Liver (tissue), 8 donors: ENCODE measurements at regions not wholly inside any gene's neighbourhood (a gene's known extent, or its start where the extent isn't known, plus 50 kb on each side); places are given as distances from the start of the nearest gene placed in this dataset.

Experiments
- DNase-seq: peaks from one replicate; pipeline ENCODE4 v3.0.0-alpha.2; 2017; ENCODE audit warnings: low spot score
- H3K27ac ChIP-seq, 2 donors: one replicate each; pipeline ENCODE4 v1.7.0; 2013; ENCODE audit warnings: inconsistent platforms in 2 of 2, low read length in 2 of 2, control low read depth in 1 of 2, low read depth in 1 of 2, mild to moderate bottlenecking in 1 of 2
- H3K27me3 ChIP-seq, 4 donors: one replicate each; pipeline versions ENCODE4 v1.6.1 to v1.7.0; 2013; ENCODE audit warnings: low read length in 3 of 4, inconsistent platforms in 1 of 4, mild to moderate bottlenecking in 1 of 4, moderate library complexity in 1 of 4; ENCODE audit not compliant: control insufficient read depth in 4 of 4, insufficient read depth in 4 of 4
- H3K36me3 ChIP-seq, 4 donors: one replicate each; pipeline versions ENCODE4 v1.6.1 to v1.7.0; 2013; ENCODE audit warnings: low read length in 3 of 4, mild to moderate bottlenecking in 3 of 4, low read depth in 1 of 4, moderate library complexity in 1 of 4; ENCODE audit not compliant: control insufficient read depth in 4 of 4, insufficient read depth in 3 of 4
- H3K4me1 ChIP-seq, 4 donors: one replicate each; pipeline versions ENCODE4 v1.6.1 to v1.7.0; 2013; ENCODE audit warnings: low read length in 3 of 4, mild to moderate bottlenecking in 3 of 4, moderate library complexity in 1 of 4; ENCODE audit not compliant: control insufficient read depth in 4 of 4, insufficient read depth in 4 of 4
- H3K4me3 ChIP-seq, 3 donors: one replicate each; pipeline versions ENCODE4 v1.6.1 to v1.7.0; 2013; ENCODE audit warnings: low read length in 3 of 3, control low read depth in 1 of 3, low read depth in 1 of 3, mild to moderate bottlenecking in 1 of 3
- H3K9ac ChIP-seq, 2 donors: one replicate each; pipeline ENCODE4 v1.7.0; 2013; ENCODE audit warnings: low read length in 2 of 2, mild to moderate bottlenecking in 2 of 2, moderate library complexity in 2 of 2, control low read depth in 1 of 2, low read depth in 1 of 2
- H3K9me3 ChIP-seq, 4 donors: one replicate each; pipeline versions ENCODE4 v1.6.1 to v1.7.0; 2013; ENCODE audit warnings: low read length in 3 of 4; ENCODE audit not compliant: control insufficient read depth in 4 of 4
- EGR1 ChIP-seq, 2 donors: IDR thresholded peaks; 2 replicates each; pipeline ENCODE4 v1.6.1; 2016 to 2018; ENCODE audit warnings: antibody characterized with exemption in 2 of 2, low read depth in 2 of 2
- FOXA1 ChIP-seq: IDR thresholded peaks from 2 replicates; pipeline ENCODE4 v1.6.1; 2016; ENCODE audit warnings: antibody characterized with exemption
- FOXA2 ChIP-seq: IDR thresholded peaks from 2 replicates; pipeline ENCODE4 v1.6.1; 2016; ENCODE audit warnings: antibody characterized with exemption
- GABPA ChIP-seq, 2 donors: IDR thresholded peaks in 1 of 2; conservative IDR thresholded peaks in 1 of 2; 2 replicates each; pipeline ENCODE4 v1.6.1; 2016; ENCODE audit warnings: antibody characterized with exemption in 2 of 2, mild to moderate bottlenecking in 1 of 2, moderate library complexity in 1 of 2
- HNF4A ChIP-seq, 2 donors: conservative IDR thresholded peaks; 2 replicates each; pipeline ENCODE4 v1.6.1; 2016; ENCODE audit warnings: antibody characterized with exemption in 2 of 2, mild to moderate bottlenecking in 2 of 2
- HNF4G ChIP-seq: IDR thresholded peaks from 2 replicates; pipeline ENCODE4 v1.6.1; 2016; ENCODE audit warnings: antibody characterized with exemption
- JUND ChIP-seq, 2 donors: IDR thresholded peaks; 2 replicates each; pipeline ENCODE4 v1.6.1; 2016; ENCODE audit warnings: antibody characterized with exemption in 2 of 2
- NR2F2 ChIP-seq: IDR thresholded peaks from 2 replicates; pipeline ENCODE4 v1.6.1; 2016; ENCODE audit warnings: antibody characterized with exemption
- RXRA ChIP-seq, 2 donors: IDR thresholded peaks; 2 replicates each; pipeline ENCODE4 v1.6.1; 2017 to 2018; ENCODE audit warnings: antibody characterized with exemption in 2 of 2, mild to moderate bottlenecking in 1 of 2
- SP1 ChIP-seq: IDR thresholded peaks from 2 replicates; pipeline ENCODE4 v1.6.1; 2018; ENCODE audit warnings: antibody characterized with exemption, mild to moderate bottlenecking
- WGBS: extraction: QIAGEN DNeasy Blood & Tissue Kit; methylation state at CpG from one replicate; pipeline ENCODE4 v1.1.7; 2013; 5-methylcytosine and 5-hydroxymethylcytosine counted together
- TF ChIP-seq, protein P1 (sequence below): IDR thresholded peaks from 2 replicates; pipeline ENCODE4 v1.6.1; 2016; ENCODE audit warnings: antibody characterized with exemption, mild to moderate bottlenecking
- TF ChIP-seq, protein P2 (sequence below): IDR thresholded peaks from 2 replicates; pipeline ENCODE4 v1.6.1; 2016; ENCODE audit warnings: antibody characterized with exemption
- TF ChIP-seq, protein P3 (sequence below): IDR thresholded peaks from 2 replicates; pipeline ENCODE4 v1.6.1; 2016; ENCODE audit warnings: antibody characterized with exemption
- TF ChIP-seq, protein P4 (sequence below): fragments of 150-350 bp; IDR thresholded peaks from 2 replicates; pipeline ENCODE4 v1.5.1; 2017; ENCODE audit warnings: improper control_type of control experiment, low read depth, low read length; ENCODE audit not compliant: missing input control
- donor health status: healthy.
- donor health status: healthy.
- donor health status: healthy.
- donor health status: healthy.
- donor health status: healthy.

DNA sequence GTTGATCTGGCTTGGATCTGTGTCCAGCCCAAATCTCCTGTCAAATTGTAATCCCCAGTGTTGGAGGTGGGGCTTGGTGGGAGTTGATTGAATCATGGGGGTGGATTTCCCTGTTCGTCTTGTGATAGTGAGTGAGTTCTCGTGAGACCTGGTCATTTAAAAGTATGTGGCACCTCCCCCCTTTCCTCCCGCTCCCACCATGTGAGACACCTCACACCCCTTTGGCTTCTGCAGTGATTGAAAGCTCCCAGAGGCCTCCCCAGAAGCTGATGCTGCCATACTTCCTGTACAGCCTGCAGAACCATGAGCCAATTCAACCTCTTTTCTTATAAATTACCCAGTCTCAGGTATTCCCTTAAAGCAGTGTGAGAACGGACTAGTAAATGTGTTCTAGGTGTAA is 117.3 kb upstream of the PTCH1 start:
- Histone ChIP-seq H3K36me3 (no peaks in the 10 kb centered on the region), H3K9ac (no peak overlapping the region), H3K4me3 (no peak overlapping the region), H3K4me1 (no peaks in the 10 kb centered on the region), H3K27ac (no peak overlapping the region), H3K27me3 (peaks cover 0 to 4% (median 0%) of the 10 kb centered on the region in 4 donors), H3K9me3 (peaks cover 0 to 8% (median 4%) of the 10 kb centered on the region in 4 donors)
- TF ChIP-seq NR2F2: no peak
- no peak for TF ChIP-seq HNF4A (conservative IDR thresholded peaks at IDR 0.05)
- TF ChIP-seq, protein P1, sequence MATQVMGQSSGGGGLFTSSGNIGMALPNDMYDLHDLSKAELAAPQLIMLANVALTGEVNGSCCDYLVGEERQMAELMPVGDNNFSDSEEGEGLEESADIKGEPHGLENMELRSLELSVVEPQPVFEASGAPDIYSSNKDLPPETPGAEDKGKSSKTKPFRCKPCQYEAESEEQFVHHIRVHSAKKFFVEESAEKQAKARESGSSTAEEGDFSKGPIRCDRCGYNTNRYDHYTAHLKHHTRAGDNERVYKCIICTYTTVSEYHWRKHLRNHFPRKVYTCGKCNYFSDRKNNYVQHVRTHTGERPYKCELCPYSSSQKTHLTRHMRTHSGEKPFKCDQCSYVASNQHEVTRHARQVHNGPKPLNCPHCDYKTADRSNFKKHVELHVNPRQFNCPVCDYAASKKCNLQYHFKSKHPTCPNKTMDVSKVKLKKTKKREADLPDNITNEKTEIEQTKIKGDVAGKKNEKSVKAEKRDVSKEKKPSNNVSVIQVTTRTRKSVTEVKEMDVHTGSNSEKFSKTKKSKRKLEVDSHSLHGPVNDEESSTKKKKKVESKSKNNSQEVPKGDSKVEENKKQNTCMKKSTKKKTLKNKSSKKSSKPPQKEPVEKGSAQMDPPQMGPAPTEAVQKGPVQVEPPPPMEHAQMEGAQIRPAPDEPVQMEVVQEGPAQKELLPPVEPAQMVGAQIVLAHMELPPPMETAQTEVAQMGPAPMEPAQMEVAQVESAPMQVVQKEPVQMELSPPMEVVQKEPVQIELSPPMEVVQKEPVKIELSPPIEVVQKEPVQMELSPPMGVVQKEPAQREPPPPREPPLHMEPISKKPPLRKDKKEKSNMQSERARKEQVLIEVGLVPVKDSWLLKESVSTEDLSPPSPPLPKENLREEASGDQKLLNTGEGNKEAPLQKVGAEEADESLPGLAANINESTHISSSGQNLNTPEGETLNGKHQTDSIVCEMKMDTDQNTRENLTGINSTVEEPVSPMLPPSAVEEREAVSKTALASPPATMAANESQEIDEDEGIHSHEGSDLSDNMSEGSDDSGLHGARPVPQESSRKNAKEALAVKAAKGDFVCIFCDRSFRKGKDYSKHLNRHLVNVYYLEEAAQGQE: no peak
- TF ChIP-seq FOXA1: no peak
- TF ChIP-seq SP1: no peak
- TF ChIP-seq FOXA2: no peak
- TF ChIP-seq, protein P2, sequence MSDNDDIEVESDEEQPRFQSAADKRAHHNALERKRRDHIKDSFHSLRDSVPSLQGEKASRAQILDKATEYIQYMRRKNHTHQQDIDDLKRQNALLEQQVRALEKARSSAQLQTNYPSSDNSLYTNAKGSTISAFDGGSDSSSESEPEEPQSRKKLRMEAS: no peak
- DNase-seq: no peak
- 75% methylated on average over 4 of the region's 4 CpGs for WGBS

DNA sequence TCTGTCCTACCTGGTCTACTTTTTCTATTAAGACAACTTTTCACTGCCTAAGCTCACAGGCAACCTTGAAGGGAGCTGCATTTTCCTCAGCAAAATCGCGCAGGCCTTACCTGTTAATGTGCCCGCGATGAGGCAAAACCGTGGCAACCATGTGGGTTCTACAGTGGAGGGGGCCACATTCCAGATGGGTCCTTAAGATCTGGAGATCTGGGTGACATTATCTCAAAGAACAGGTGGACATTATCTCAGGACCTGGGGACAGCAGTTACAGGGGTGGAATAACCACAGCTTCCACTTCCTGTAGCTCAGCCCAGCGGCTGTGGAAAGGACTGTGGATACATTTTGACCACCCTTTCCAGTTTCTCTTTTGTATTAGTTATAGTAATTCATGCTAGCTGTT is 112.8 kb upstream of the PTCH1 start:
- Histone ChIP-seq H3K9me3 (no peaks in the 10 kb centered on the region), H3K27ac (no peak overlapping the region), H3K4me3 (no peak overlapping the region), H3K36me3 (no peaks in the 10 kb centered on the region), H3K9ac (no peak overlapping the region), H3K4me1 (no peaks in the 10 kb centered on the region), H3K27me3 (no peaks in the 10 kb centered on the region)
- no peak for TF ChIP-seq HNF4A (conservative IDR thresholded peaks at IDR 0.05)
- TF ChIP-seq, protein P3, sequence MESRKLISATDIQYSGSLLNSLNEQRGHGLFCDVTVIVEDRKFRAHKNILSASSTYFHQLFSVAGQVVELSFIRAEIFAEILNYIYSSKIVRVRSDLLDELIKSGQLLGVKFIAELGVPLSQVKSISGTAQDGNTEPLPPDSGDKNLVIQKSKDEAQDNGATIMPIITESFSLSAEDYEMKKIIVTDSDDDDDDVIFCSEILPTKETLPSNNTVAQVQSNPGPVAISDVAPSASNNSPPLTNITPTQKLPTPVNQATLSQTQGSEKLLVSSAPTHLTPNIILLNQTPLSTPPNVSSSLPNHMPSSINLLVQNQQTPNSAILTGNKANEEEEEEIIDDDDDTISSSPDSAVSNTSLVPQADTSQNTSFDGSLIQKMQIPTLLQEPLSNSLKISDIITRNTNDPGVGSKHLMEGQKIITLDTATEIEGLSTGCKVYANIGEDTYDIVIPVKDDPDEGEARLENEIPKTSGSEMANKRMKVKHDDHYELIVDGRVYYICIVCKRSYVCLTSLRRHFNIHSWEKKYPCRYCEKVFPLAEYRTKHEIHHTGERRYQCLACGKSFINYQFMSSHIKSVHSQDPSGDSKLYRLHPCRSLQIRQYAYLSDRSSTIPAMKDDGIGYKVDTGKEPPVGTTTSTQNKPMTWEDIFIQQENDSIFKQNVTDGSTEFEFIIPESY: no peak
- no peak for TF ChIP-seq JUND (IDR thresholded peaks at IDR 0.05)
- TF ChIP-seq RXRA (IDR thresholded peaks at IDR 0.05): no peak
- TF ChIP-seq HNF4G: no peak
- TF ChIP-seq FOXA1: no peak
- TF ChIP-seq SP1: no peak
- TF ChIP-seq GABPA (IDR thresholded peaks at IDR 0.05 in 1 of 2, conservative IDR thresholded peaks at IDR 0.05 in 1 of 2): no peak
- TF ChIP-seq, protein P1: no peak
- no peak for TF ChIP-seq EGR1 (IDR thresholded peaks at IDR 0.05; ENCODE audit: low read depth in 2 of 2)
- TF ChIP-seq, protein P4, sequence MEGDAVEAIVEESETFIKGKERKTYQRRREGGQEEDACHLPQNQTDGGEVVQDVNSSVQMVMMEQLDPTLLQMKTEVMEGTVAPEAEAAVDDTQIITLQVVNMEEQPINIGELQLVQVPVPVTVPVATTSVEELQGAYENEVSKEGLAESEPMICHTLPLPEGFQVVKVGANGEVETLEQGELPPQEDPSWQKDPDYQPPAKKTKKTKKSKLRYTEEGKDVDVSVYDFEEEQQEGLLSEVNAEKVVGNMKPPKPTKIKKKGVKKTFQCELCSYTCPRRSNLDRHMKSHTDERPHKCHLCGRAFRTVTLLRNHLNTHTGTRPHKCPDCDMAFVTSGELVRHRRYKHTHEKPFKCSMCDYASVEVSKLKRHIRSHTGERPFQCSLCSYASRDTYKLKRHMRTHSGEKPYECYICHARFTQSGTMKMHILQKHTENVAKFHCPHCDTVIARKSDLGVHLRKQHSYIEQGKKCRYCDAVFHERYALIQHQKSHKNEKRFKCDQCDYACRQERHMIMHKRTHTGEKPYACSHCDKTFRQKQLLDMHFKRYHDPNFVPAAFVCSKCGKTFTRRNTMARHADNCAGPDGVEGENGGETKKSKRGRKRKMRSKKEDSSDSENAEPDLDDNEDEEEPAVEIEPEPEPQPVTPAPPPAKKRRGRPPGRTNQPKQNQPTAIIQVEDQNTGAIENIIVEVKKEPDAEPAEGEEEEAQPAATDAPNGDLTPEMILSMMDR: no peak
- DNase-seq: no peak
- WGBS: 89% methylated on average over 6 of the region's 6 CpGs
